ENCODE measurements at regions not wholly inside any gene's neighbourhood (a gene's known extent, or its start where the extent isn't known, plus 50 kb on each side); places are given as distances from the start of the nearest gene placed in this dataset.

DNA sequence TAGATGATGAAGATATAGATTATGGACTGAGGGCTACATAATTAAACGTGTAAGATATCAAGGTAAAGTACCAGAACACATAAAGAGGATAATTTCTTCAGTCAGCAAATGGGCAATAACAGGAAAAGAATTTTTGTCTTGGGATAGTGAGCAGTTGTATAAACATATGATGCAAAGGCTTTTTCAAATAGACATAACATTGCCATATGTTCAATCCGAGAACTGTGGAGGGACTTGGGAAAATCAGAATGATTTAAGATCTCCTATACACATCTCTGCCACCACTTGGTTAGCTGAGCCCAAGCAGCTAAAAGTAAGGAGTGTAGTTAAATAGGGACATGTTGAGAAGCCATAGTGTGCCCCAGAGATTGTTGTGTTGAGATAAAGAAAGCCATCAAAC lies 287.6 kb upstream of the ZNF521 start:
- ChIA-PET CTCF (no interaction called here), POLR2A (ENCODE audit: unreplicated experiment) (no interaction called here)
- H3K9me2 ChIP-seq (ENCODE audit: insufficient read depth): no peaks in the 10 kb centered on the region
- BruUV-seq (replicated peaks): no TSS peak
- no peaks in the 10 kb centered on the region for H3K9me3 ChIP-seq (ENCODE audit: insufficient read depth, low read depth)
- TF ChIP-seq, protein P1, sequence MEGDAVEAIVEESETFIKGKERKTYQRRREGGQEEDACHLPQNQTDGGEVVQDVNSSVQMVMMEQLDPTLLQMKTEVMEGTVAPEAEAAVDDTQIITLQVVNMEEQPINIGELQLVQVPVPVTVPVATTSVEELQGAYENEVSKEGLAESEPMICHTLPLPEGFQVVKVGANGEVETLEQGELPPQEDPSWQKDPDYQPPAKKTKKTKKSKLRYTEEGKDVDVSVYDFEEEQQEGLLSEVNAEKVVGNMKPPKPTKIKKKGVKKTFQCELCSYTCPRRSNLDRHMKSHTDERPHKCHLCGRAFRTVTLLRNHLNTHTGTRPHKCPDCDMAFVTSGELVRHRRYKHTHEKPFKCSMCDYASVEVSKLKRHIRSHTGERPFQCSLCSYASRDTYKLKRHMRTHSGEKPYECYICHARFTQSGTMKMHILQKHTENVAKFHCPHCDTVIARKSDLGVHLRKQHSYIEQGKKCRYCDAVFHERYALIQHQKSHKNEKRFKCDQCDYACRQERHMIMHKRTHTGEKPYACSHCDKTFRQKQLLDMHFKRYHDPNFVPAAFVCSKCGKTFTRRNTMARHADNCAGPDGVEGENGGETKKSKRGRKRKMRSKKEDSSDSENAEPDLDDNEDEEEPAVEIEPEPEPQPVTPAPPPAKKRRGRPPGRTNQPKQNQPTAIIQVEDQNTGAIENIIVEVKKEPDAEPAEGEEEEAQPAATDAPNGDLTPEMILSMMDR (conservative IDR thresholded peaks at IDR 0.05): no peak
- no peak for TF ChIP-seq EZH2 (IDR thresholded peaks at IDR 0.05; ENCODE audit: low read depth)
- H3K27ac ChIP-seq: no peak overlapping the region
- intact Hi-C loops (cut with micrococcal nuclease; ENCODE audit: unreplicated experiment): no loop called here
- H3K4me2 ChIP-seq: no peak overlapping the region
- no peaks in the 10 kb centered on the region for H3K4me1 ChIP-seq (replicated peaks; ENCODE audit: insufficient read depth)
- H4K20me1 ChIP-seq (ENCODE audit: insufficient read depth): no peaks in the 10 kb centered on the region
- H3K27me3 ChIP-seq (ENCODE audit: insufficient read depth, low read depth): no peaks in the 10 kb centered on the region
- no peaks in the 10 kb centered on the region for H3K36me3 ChIP-seq (ENCODE audit: low read depth)
- no peaks in the 10 kb centered on the region for H3F3A ChIP-seq (ENCODE audit: insufficient read depth, low read depth)
- no peak for DNase-seq
- no peak overlapping the region for H2AFZ ChIP-seq
- no peak overlapping the region for H3K4me3 ChIP-seq
- H3K79me2 ChIP-seq (ENCODE audit: low read depth): no peaks in the 10 kb centered on the region

DNA sequence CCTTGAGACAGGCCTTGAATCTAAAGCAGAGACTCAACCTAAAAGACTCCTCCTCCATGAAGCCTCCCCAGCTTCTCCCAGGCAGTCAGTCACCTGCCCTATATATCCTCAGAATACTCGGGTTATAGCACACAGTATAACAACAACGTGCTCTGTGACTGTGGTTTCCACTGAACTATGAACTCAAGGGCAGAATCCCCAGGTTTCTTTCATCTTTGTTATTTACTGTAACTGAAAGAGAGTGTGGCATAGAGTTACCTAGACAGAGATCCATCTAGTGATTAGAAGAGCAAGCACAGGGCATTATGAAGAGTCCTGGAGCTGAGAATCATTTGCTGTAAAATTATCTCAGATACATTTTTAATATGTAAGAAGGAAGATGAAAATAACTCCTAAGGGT lies 281.6 kb upstream of the ZNF521 start:
- DNase-seq: no peak
- no peaks in the 10 kb centered on the region for H3K9me3 ChIP-seq (ENCODE audit: insufficient read depth, low read depth)
- no peak for TF ChIP-seq EZH2 (IDR thresholded peaks at IDR 0.05; ENCODE audit: low read depth)
- TF ChIP-seq, protein P1 (conservative IDR thresholded peaks at IDR 0.05): no peak
- no peaks in the 10 kb centered on the region for H3K27me3 ChIP-seq (ENCODE audit: insufficient read depth, low read depth)
- no peaks in the 10 kb centered on the region for H3K36me3 ChIP-seq (ENCODE audit: low read depth)
- no peaks in the 10 kb centered on the region for H3K79me2 ChIP-seq (ENCODE audit: low read depth)
- no peak overlapping the region for H3K4me2 ChIP-seq
- no TSS peak for BruUV-seq (replicated peaks)
- POLR2A ChIA-PET (ENCODE audit: unreplicated experiment): no interaction called here
- no peak overlapping the region for H3K27ac ChIP-seq
- no peaks in the 10 kb centered on the region for H3K4me1 ChIP-seq (replicated peaks; ENCODE audit: insufficient read depth)
- H3K9me2 ChIP-seq (ENCODE audit: insufficient read depth): no peaks in the 10 kb centered on the region
- H4K20me1 ChIP-seq (ENCODE audit: insufficient read depth): no peaks in the 10 kb centered on the region
- no peak overlapping the region for H2AFZ ChIP-seq
- H3K4me3 ChIP-seq: no peak overlapping the region
- no peaks in the 10 kb centered on the region for H3F3A ChIP-seq (ENCODE audit: insufficient read depth, low read depth)
- CTCF ChIA-PET: no interaction called here
- intact Hi-C loops (cut with micrococcal nuclease; ENCODE audit: unreplicated experiment): no loop called here

GRCh38 chr18:25630682-25631081 lies 278.7 kb upstream of the ZNF521 start:
- Histone ChIP-seq H2AFZ (no peak overlapping the region), H3F3A (ENCODE audit: insufficient read depth, low read depth) (no peaks in the 10 kb centered on the region), H3K4me2 (no peak overlapping the region), H3K4me3 (no peak overlapping the region), H3K27ac (no peak overlapping the region), H3K9me2 (ENCODE audit: insufficient read depth) (no peaks in the 10 kb centered on the region), H4K20me1 (ENCODE audit: insufficient read depth) (no peaks in the 10 kb centered on the region), H3K9me3 (ENCODE audit: insufficient read depth, low read depth) (no peaks in the 10 kb centered on the region), H3K36me3 (ENCODE audit: low read depth) (no peaks in the 10 kb centered on the region), H3K79me2 (ENCODE audit: low read depth) (no peaks in the 10 kb centered on the region), H3K27me3 (ENCODE audit: insufficient read depth, low read depth) (no peaks in the 10 kb centered on the region), H3K4me1 (replicated peaks; ENCODE audit: insufficient read depth) (no peaks in the 10 kb centered on the region)
- CTCF ChIA-PET: no interaction called here
- no TSS peak for BruUV-seq (replicated peaks)
- no peak for TF ChIP-seq EZH2 (IDR thresholded peaks at IDR 0.05; ENCODE audit: low read depth)
- TF ChIP-seq, protein P1 (conservative IDR thresholded peaks at IDR 0.05): no peak
- intact Hi-C loops (cut with micrococcal nuclease; ENCODE audit: unreplicated experiment): no loop called here
- POLR2A ChIA-PET (ENCODE audit: unreplicated experiment): no interaction called here
- no peak for DNase-seq

Measured in PC-9 (cell line).